Esophagus squamous epithelium (tissue), 5 donors: ENCODE measurements at regions not wholly inside any gene's neighbourhood (a gene's known extent, or its start where the extent isn't known, plus 50 kb on each side); places are given as distances from the start of the nearest gene placed in this dataset.

ENCODE experiments used
- DNase-seq: peaks from one replicate; lab custom pipeline; 2025; lab: John Stamatoyannopoulos, UW
- H3K27ac ChIP-seq, 4 donors: fragments of 200-600 bp; sonication (generic); one replicate each; pipeline ENCODE4 v1.5.1; 2016 to 2019; ENCODE audit warnings: mild to moderate bottlenecking in 1 of 4
- H3K27me3 ChIP-seq, 4 donors: fragments of 200-600 bp; sonication (generic); 1 replicate in 3 of 4; 2 replicates in 1 of 4; pipeline versions ENCODE4 v1.5.1 to v1.6.0; 2017 to 2021; ENCODE audit warnings: antibody characterized with exemption in 1 of 4
- H3K36me3 ChIP-seq, 3 donors: fragments of 200-600 bp; sonication (generic); one replicate each; pipeline ENCODE4 v1.5.1; 2016 to 2019
- H3K4me1 ChIP-seq, 3 donors: fragments of 200-600 bp; sonication (generic); one replicate each; pipeline ENCODE4 v1.5.1; 2017 to 2019
- H3K4me3 ChIP-seq, 4 donors: fragments of 200-600 bp; sonication (generic); 1 replicate in 3 of 4; 2 replicates in 1 of 4; pipeline ENCODE4 v1.5.1; 2016 to 2019; ENCODE audit warnings: mild to moderate bottlenecking in 2 of 4, moderate library complexity in 1 of 4
- H3K9me3 ChIP-seq, 3 donors: fragments of 200-600 bp; sonication (generic); one replicate each; pipeline ENCODE4 v1.5.1; 2016 to 2019
- CTCF ChIP-seq, 6 experiments: fragments of 450-650 bp in 4 of 6; fragments of 200-600 bp in 2 of 6; sonication (generic) in 2 of 6; IDR thresholded peaks; one replicate each; pipeline ENCODE4 v1.5.1; 2016 to 2019; ENCODE audit warnings: antibody characterized with exemption in 6 of 6, mild to moderate bottlenecking in 4 of 6, moderate library complexity in 4 of 6
- POLR2A ChIP-seq, 4 donors: fragments of 450-650 bp; IDR thresholded peaks; one replicate each; pipeline ENCODE4 v1.6.1; 2017; ENCODE audit warnings: antibody characterized with exemption in 4 of 4, mild to moderate bottlenecking in 4 of 4, moderate library complexity in 3 of 4
- WGBS, 2 donors: methylation state at CpG; one replicate each; pipeline ENCODE4 v1.1.5; 2018; 5-methylcytosine and 5-hydroxymethylcytosine counted together
- intact Hi-C: fragments of 100-400 bp; cut with DNase I; formaldehyde crosslinking; loops from one replicate; pipeline ENCODE4 v1.15.0; 2022
- donor health status: DM: yes; HTN: yes; CAD: no.

- no peaks in the 10 kb centered on the region for H3K36me3 ChIP-seq
- H3K27ac ChIP-seq, result no peak overlapping the region
- intact Hi-C loops, result no loop called here
- DNase-seq, result no peak
- H3K4me3 ChIP-seq, result no peak overlapping the region
- no peaks in the 10 kb centered on the region for H3K9me3 ChIP-seq
- no peaks in the 10 kb centered on the region for H3K4me1 ChIP-seq
- no peak for TF ChIP-seq CTCF (IDR thresholded peaks at IDR 0.05)
- TF ChIP-seq POLR2A (IDR thresholded peaks at IDR 0.05), result no peak
- WGBS, 2 donors, result 9 to 29% methylated on average over 1 of the region's 1 CpG
- H3K27me3 ChIP-seq, result no peaks in the 10 kb centered on the region
Observed at GRCh38 chr6:91646649-91647048, 1059.8 kb upstream of the MAP3K7 start.

- 46 to 64% methylated on average over 2 of the region's 2 CpGs for WGBS, 2 donors
- no peak for TF ChIP-seq POLR2A (IDR thresholded peaks at IDR 0.05)
- TF ChIP-seq CTCF (IDR thresholded peaks at IDR 0.05), result no peak
Observed at GRCh38 chr6:91645811-91646210, 1058.9 kb upstream of the MAP3K7 start.

DNA sequence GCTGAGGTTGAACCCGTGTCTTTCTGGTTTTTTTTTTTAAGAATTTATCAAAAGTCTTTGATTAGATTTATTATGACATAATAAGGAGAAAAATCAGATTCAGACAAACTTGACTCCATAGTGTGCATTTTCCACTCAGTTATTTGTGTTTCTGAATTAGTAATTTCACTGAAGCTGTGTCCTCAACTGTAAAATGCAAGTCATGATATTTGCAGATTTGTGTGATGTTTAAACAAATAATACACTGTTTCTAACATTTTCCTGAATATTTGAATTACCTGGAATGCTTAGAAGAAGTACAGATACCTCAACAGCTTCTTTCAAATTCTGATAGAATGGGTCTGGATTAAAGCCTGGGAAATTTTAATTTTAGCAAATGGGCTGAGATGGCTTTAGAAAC lies 1050.3 kb upstream of the MAP3K7 start:
- 73 to 79% methylated on average over 1 of the region's 1 CpG for WGBS, 2 donors
- no peak for DNase-seq
- Histone ChIP-seq H3K4me1 (no peaks in the 10 kb centered on the region), H3K9me3 (no peaks in the 10 kb centered on the region), H3K36me3 (no peaks in the 10 kb centered on the region), H3K27me3 (no peaks in the 10 kb centered on the region), H3K27ac (no peak overlapping the region), H3K4me3 (no peak overlapping the region)
- intact Hi-C loops, result no loop called here
- TF ChIP-seq CTCF (IDR thresholded peaks at IDR 0.05), result no peak
- no peak for TF ChIP-seq POLR2A (IDR thresholded peaks at IDR 0.05)

More at GRCh38 chr6:91645811-91646210, 1058.9 kb upstream of the MAP3K7 start:
- Histone ChIP-seq H3K4me1 (no peaks in the 10 kb centered on the region), H3K4me3 (no peak overlapping the region), H3K27ac (no peak overlapping the region), H3K9me3 (no peaks in the 10 kb centered on the region), H3K36me3 (no peaks in the 10 kb centered on the region), H3K27me3 (no peaks in the 10 kb centered on the region)
- intact Hi-C loops, result no loop called here
- no peak for DNase-seq

DNA sequence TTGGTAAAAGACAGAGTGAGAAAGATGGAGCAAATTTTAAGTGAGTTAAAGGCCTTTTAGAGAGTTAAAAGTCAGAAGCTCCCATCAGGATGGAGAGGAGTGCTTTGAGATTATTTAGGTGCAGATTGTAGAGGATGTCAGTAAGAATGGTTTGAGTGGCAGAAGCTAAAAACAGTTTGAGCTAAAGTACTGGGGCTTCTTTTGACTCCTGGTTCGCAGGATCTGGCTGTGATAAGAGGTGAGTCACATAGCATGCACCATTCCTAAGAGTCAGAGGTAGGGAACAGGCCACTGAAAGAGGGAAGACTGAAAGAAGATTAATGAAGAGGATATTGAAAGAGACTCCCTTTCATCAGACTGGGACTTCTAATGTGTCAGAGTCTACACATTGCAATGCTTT lies 1047.9 kb upstream of the MAP3K7 start:
- TF ChIP-seq CTCF (IDR thresholded peaks at IDR 0.05), result no peak
- TF ChIP-seq POLR2A (IDR thresholded peaks at IDR 0.05), result no peak
- DNase-seq, result no peak
- intact Hi-C loops, result no loop called here
- Histone ChIP-seq H3K4me1 (no peaks in the 10 kb centered on the region), H3K4me3 (no peak overlapping the region), H3K27ac (no peak overlapping the region), H3K27me3 (no peaks in the 10 kb centered on the region), H3K9me3 (no peaks in the 10 kb centered on the region), H3K36me3 (no peaks in the 10 kb centered on the region)
- WGBS, 2 donors, result 33 to 48% methylated on average over 1 of the region's 1 CpG

DNA sequence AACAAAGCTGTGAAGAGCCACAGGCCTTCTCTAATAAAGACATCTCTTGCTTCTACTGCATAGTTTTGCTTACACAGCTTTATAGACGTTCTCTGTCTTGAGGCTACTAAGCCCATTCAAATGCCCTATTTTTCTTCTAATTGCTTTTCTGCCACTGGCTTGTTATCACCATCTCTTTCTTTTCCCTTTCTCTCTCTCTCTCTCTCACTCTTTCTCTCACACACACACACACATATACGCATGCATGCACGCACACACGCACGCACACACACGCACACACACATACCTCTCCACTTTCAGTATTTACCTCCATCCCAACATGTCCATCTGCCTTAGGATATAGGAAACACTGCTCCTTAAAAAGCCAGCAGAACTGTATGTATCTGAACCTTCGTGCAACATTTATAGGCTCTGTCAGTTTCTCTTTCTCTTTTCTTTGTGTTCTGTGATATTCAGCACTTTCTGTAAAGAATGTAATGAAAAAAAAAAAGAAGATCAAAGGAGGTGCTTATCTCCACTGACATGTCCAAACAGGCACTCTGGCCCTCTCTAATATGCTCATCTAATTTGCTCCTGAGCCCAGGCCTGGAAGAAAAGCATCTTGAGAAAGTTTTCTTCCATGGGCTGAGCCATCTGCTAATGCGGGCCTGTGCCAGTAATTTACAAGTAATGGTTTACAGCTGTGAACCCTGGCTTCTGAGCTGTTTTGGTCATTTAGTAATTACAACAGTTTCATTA lies 1046.7 kb upstream of the MAP3K7 start:
- Histone ChIP-seq H3K27ac (no peak overlapping the region), H3K9me3 (no peaks in the 10 kb centered on the region), H3K4me3 (no peak overlapping the region), H3K4me1 (no peaks in the 10 kb centered on the region), H3K36me3 (no peaks in the 10 kb centered on the region), H3K27me3 (no peaks in the 10 kb centered on the region)
- 28 to 44% methylated on average over 8 of the region's 8 CpGs for WGBS, 2 donors
- TF ChIP-seq POLR2A (IDR thresholded peaks at IDR 0.05) (no peak), CTCF (IDR thresholded peaks at IDR 0.05) (no peak)
- intact Hi-C loops, result no loop called here
- no peak for DNase-seq
